CD14-positive monocyte (primary cell): ENCODE measurements at regions not wholly inside any gene's neighbourhood (a gene's known extent, or its start where the extent isn't known, plus 50 kb on each side); places are given as distances from the start of the nearest gene placed in this dataset.

Source experiments
- DNase-seq, 3 donors: peaks; one replicate each; pipeline ENCODE4 v3.0.0-alpha.2; 2011 to 2022
- H2AFZ ChIP-seq: 2 replicates; pipeline ENCODE4 v1.6.0; 2012; ENCODE audit warnings: mild to moderate bottlenecking, low read depth, low read length, inconsistent platforms; ENCODE audit not compliant: insufficient read depth, poor library complexity, severe bottlenecking
- H3K27ac ChIP-seq, 2 donors: 1 replicate in 1 of 2; 2 replicates in 1 of 2; pipeline ENCODE4 v1.5.1; 2012 to 2013; ENCODE audit warnings: low read length in 2 of 2, control low read depth in 1 of 2, inconsistent platforms in 1 of 2, low read depth in 1 of 2, mild to moderate bottlenecking in 1 of 2
- H3K27me3 ChIP-seq, 2 donors: one replicate each; pipeline versions ENCODE4 v1.6.0 to v1.6.1; 2011 to 2013; ENCODE audit warnings: low read length in 2 of 2; ENCODE audit not compliant: control insufficient read depth in 2 of 2, insufficient read depth in 2 of 2
- H3K36me3 ChIP-seq, 2 donors: replicated peaks in 1 of 2; 1 replicate in 1 of 2; 2 replicates in 1 of 2; pipeline versions ENCODE4 v1.5.1 to v1.6.1; 2012 to 2013; ENCODE audit warnings: low read length in 2 of 2, control low read depth in 1 of 2, inconsistent platforms in 1 of 2, mild to moderate bottlenecking in 1 of 2; ENCODE audit not compliant: insufficient read depth in 2 of 2, control insufficient read depth in 1 of 2
- H3K4me1 ChIP-seq, 2 donors: 1 replicate in 1 of 2; 2 replicates in 1 of 2; pipeline versions ENCODE4 v1.5.1 to v1.6.1; 2012 to 2013; ENCODE audit warnings: low read length in 2 of 2, control low read depth in 1 of 2, inconsistent platforms in 1 of 2, mild to moderate bottlenecking in 1 of 2, moderate library complexity in 1 of 2; ENCODE audit not compliant: insufficient read depth in 2 of 2, control insufficient read depth in 1 of 2
- H3K4me2 ChIP-seq: replicated peaks from 2 replicates; pipeline ENCODE3; 2012; ENCODE audit warnings: low read length, moderate library complexity, mild to moderate bottlenecking; ENCODE audit not compliant: poor library complexity, severe bottlenecking; ENCODE audit errors: extremely low read depth
- H3K4me3 ChIP-seq, 3 experiments: fragments of 200-600 bp in 1 of 3; sonication (generic) in 1 of 3; replicated peaks in 1 of 3; 1 replicate in 2 of 3; 2 replicates in 1 of 3; pipeline ENCODE4 v1.5.1; 2011 to 2013; ENCODE audit warnings: low read length in 3 of 3, mild to moderate bottlenecking in 3 of 3, control low read depth in 2 of 3, low read depth in 2 of 3, inconsistent platforms in 1 of 3, moderate library complexity in 1 of 3
- H3K79me2 ChIP-seq: 2 replicates; pipeline ENCODE4 v1.6.0; 2012; ENCODE audit warnings: mild to moderate bottlenecking, control low read depth, inconsistent platforms, low read length, moderate library complexity; ENCODE audit not compliant: insufficient read depth
- H3K9ac ChIP-seq: 2 replicates; pipeline ENCODE4 v1.6.0; 2017; ENCODE audit warnings: low read length, mild to moderate bottlenecking; ENCODE audit not compliant: insufficient read depth, poor library complexity, severe bottlenecking
- H3K9me3 ChIP-seq, 2 donors: replicated peaks in 1 of 2; 1 replicate in 1 of 2; 2 replicates in 1 of 2; pipeline versions ENCODE4 v1.5.1 to v1.6.1; 2012 to 2013; ENCODE audit warnings: low read length in 2 of 2, control low read depth in 1 of 2; ENCODE audit not compliant: control insufficient read depth in 1 of 2, insufficient read depth in 1 of 2
- H4K20me1 ChIP-seq: 2 replicates; pipeline ENCODE4 v1.6.0; 2012; ENCODE audit warnings: mild to moderate bottlenecking, low read length, control low read depth, moderate library complexity; ENCODE audit not compliant: insufficient read depth
- H3K27ac Mint-ChIP-seq, 7 donors: one replicate each; pipeline ENCODE4 v1.8.0; 2020; ENCODE audit warnings: mild to moderate bottlenecking in 7 of 7, mixed read lengths in 7 of 7, moderate library complexity in 6 of 7, inconsistent platforms in 2 of 7
- H3K27me3 Mint-ChIP-seq, 3 donors: one replicate each; pipeline ENCODE4 v1.8.0; 2021 to 2022; ENCODE audit warnings: low read depth in 3 of 3, mild to moderate bottlenecking in 3 of 3, mixed read lengths in 3 of 3, moderate library complexity in 3 of 3, inconsistent platforms in 1 of 3
- H3K36me3 Mint-ChIP-seq, 2 donors: one replicate each; pipeline ENCODE4 v1.8.0; 2020; ENCODE audit warnings: mixed read lengths in 2 of 2, inconsistent platforms in 1 of 2, mild to moderate bottlenecking in 1 of 2
- H3K4me1 Mint-ChIP-seq: one replicate; pipeline ENCODE4 v1.8.0; 2020; ENCODE audit warnings: mild to moderate bottlenecking, mixed read lengths
- H3K4me3 Mint-ChIP-seq, 2 donors: one replicate each; pipeline ENCODE4 v1.8.0; 2020; ENCODE audit warnings: mild to moderate bottlenecking in 2 of 2, mixed read lengths in 2 of 2, moderate library complexity in 1 of 2
- H3K9me3 Mint-ChIP-seq, 7 donors: one replicate each; pipeline ENCODE4 v1.8.0; 2020 to 2022; ENCODE audit warnings: mixed read lengths in 7 of 7, mild to moderate bottlenecking in 6 of 7, moderate library complexity in 6 of 7, inconsistent platforms in 2 of 7
- WGBS: methylation state at CpG from one replicate; pipeline ENCODE4 v1.1.5; 2013; ENCODE audit warnings: missing lambda C conversion rate; ENCODE audit not compliant: insufficient coverage; 5-methylcytosine and 5-hydroxymethylcytosine counted together
- intact Hi-C, 2 donors: fragments of 100-400 bp; cut with micrococcal nuclease; formaldehyde crosslinking; loops; one replicate each; pipeline versions ENCODE4 v1.15.0 to v1.15.1; 2023
- TF ChIP-seq, protein P1 (sequence below): fragments of 200-600 bp; IDR thresholded peaks from one replicate; pipeline ENCODE4 v1.8.0; 2022; ENCODE audit warnings: antibody characterized with exemption, mild to moderate bottlenecking

DNA sequence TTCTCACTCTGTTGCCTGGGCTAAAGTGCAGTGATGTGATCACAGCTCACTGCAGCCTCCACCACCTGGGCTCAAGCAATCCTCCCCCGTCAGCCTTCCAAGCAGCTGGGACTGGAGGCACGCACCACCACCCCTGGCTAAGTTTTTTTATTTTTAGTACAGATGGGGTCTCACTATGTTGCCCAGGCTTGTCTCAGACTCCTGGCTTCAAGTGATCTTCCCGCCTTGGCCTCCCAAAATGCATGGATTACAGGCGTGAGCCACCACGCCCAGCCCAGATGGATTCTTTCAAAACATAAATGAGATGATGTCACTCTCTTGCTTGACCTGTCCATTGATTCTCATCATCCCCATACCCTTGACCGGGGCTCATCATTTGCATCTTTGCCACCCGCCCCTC is 72.6 kb upstream of the SLC6A6 start:
- TF ChIP-seq, protein P1, sequence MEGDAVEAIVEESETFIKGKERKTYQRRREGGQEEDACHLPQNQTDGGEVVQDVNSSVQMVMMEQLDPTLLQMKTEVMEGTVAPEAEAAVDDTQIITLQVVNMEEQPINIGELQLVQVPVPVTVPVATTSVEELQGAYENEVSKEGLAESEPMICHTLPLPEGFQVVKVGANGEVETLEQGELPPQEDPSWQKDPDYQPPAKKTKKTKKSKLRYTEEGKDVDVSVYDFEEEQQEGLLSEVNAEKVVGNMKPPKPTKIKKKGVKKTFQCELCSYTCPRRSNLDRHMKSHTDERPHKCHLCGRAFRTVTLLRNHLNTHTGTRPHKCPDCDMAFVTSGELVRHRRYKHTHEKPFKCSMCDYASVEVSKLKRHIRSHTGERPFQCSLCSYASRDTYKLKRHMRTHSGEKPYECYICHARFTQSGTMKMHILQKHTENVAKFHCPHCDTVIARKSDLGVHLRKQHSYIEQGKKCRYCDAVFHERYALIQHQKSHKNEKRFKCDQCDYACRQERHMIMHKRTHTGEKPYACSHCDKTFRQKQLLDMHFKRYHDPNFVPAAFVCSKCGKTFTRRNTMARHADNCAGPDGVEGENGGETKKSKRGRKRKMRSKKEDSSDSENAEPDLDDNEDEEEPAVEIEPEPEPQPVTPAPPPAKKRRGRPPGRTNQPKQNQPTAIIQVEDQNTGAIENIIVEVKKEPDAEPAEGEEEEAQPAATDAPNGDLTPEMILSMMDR, result no peak
- H3K4me3 Mint-ChIP-seq, result no peak overlapping the region
- intact Hi-C loops, result no loop called here
- H3K9me3 ChIP-seq, result no peaks in the 10 kb centered on the region
- H3K4me3 ChIP-seq, result no peak overlapping the region
- no peaks in the 10 kb centered on the region for H3K27me3 ChIP-seq
- no peaks in the 10 kb centered on the region for H3K36me3 Mint-ChIP-seq
- H3K9ac ChIP-seq, result no peak overlapping the region
- no peak overlapping the region for H2AFZ ChIP-seq
- H3K4me1 Mint-ChIP-seq, result peaks cover 10% of the 10 kb centered on the region
- no peaks in the 10 kb centered on the region for H3K79me2 ChIP-seq
- H3K27me3 Mint-ChIP-seq, result peaks cover 2 to 7% (median 7%) of the 10 kb centered on the region in 3 donors
- H3K36me3 ChIP-seq, result no peaks in the 10 kb centered on the region
- 96% methylated on average over 5 of the region's 7 CpGs for WGBS
- peaks cover 4 to 10% of the 10 kb centered on the region in 2 donors for H3K4me1 ChIP-seq
- H3K9me3 Mint-ChIP-seq, result no peaks in the 10 kb centered on the region
- H3K27ac Mint-ChIP-seq, result no peak overlapping the region
- DNase-seq, result no peak
- H4K20me1 ChIP-seq, result no peaks in the 10 kb centered on the region
- H3K4me2 ChIP-seq, result no peak overlapping the region
- no peak overlapping the region for H3K27ac ChIP-seq

GRCh38 chr3:14330508-14330907 is 71.9 kb upstream of the SLC6A6 start:
- no peak overlapping the region for H2AFZ ChIP-seq
- no peaks in the 10 kb centered on the region for H3K9me3 Mint-ChIP-seq
- H3K4me3 ChIP-seq, result no peak overlapping the region
- H3K79me2 ChIP-seq, result no peaks in the 10 kb centered on the region
- TF ChIP-seq, protein P1, result no peak
- no peak for DNase-seq
- H3K4me1 Mint-ChIP-seq, result peaks cover 10% of the 10 kb centered on the region
- peaks cover 2 to 7% (median 5%) of the 10 kb centered on the region in 3 donors for H3K27me3 Mint-ChIP-seq
- no peak overlapping the region for H3K4me3 Mint-ChIP-seq
- no peaks in the 10 kb centered on the region for H3K36me3 ChIP-seq
- H3K4me1 ChIP-seq, result peaks cover 4 to 10% of the 10 kb centered on the region in 2 donors
- over 99% methylated on average over 10 of the region's 10 CpGs for WGBS
- intact Hi-C loops, result no loop called here
- H3K9ac ChIP-seq, result no peak overlapping the region
- H3K36me3 Mint-ChIP-seq, result no peaks in the 10 kb centered on the region
- no peaks in the 10 kb centered on the region for H3K9me3 ChIP-seq
- no peak overlapping the region for H3K27ac ChIP-seq
- H3K27ac Mint-ChIP-seq, result peak overlapping the region in 2 of 7 donors; percentile 16 to 41
- no peaks in the 10 kb centered on the region for H3K27me3 ChIP-seq
- no peaks in the 10 kb centered on the region for H4K20me1 ChIP-seq
- H3K4me2 ChIP-seq, result no peak overlapping the region
